Endothelial cell of umbilical vein (primary cell): ENCODE measurements at regions not wholly inside any gene's neighbourhood (a gene's known extent, or its start where the extent isn't known, plus 50 kb on each side); places are given as distances from the start of the nearest gene placed in this dataset.

ENCODE experiments used
- EZH2 ChIP-seq: IDR thresholded peaks from 2 replicates; pipeline ENCODE4 v1.6.1; 2012; ENCODE audit warnings: borderline replicate concordance, low read depth, mild to moderate bottlenecking, moderate library complexity, low read length, inconsistent platforms; ENCODE audit not compliant: severe bottlenecking
- FOS ChIP-seq: IDR thresholded peaks from 2 replicates; pipeline ENCODE4 v1.6.1; 2011; ENCODE audit warnings: mild to moderate bottlenecking, low read length, moderate library complexity, borderline replicate concordance; ENCODE audit not compliant: insufficient read depth
- POLR2A ChIP-seq: IDR thresholded peaks from 2 replicates; pipeline ENCODE4 v1.6.1; 2012; ENCODE audit warnings: low read depth, mild to moderate bottlenecking, control low read depth, low read length
- POLR2AphosphoS5 ChIP-seq: IDR thresholded peaks from 2 replicates; pipeline ENCODE4 v1.6.1; 2012; ENCODE audit warnings: low read depth, mild to moderate bottlenecking, control low read depth, low read length, moderate library complexity; ENCODE audit not compliant: insufficient read depth
- TF ChIP-seq, protein P1 (sequence below), 2 donors: IDR thresholded peaks; 1 replicate in 1 of 2; 2 replicates in 1 of 2; pipeline ENCODE4 v1.5.1; 2011; ENCODE audit warnings: low read length in 2 of 2, mild to moderate bottlenecking in 2 of 2, moderate library complexity in 2 of 2, control low read depth in 1 of 2, inconsistent platforms in 1 of 2, low read depth in 1 of 2; ENCODE audit not compliant: insufficient read depth in 1 of 2; ENCODE audit errors: extremely low read depth in 1 of 2
- TF ChIP-seq, protein P2 (sequence below): IDR thresholded peaks from 2 replicates; pipeline ENCODE4 v1.6.1; 2011; ENCODE audit not compliant: insufficient read depth, insufficient read length

DNA sequence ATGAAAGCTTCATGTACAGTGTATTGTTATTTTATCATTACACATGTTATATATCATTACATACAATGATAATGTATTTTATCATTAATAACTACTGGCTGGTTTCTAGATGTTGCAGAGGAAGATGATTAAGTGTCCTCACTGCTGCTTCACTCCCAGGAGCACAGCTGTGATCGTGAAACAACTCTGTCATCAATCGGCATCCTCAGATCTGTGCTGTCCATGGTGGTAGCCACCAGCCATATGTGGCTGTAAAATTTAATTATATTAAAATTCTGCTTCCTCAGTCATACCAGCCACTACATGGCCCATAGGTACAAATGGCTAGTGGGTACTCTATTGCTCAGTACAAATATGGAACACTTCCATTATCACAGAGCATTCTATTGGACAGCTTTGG, 379.4 kb upstream of the CFAP20DC start:
- TF ChIP-seq POLR2AphosphoS5 (no peak), POLR2A (no peak), EZH2 (no peak), FOS (no peak)
- TF ChIP-seq, protein P1, sequence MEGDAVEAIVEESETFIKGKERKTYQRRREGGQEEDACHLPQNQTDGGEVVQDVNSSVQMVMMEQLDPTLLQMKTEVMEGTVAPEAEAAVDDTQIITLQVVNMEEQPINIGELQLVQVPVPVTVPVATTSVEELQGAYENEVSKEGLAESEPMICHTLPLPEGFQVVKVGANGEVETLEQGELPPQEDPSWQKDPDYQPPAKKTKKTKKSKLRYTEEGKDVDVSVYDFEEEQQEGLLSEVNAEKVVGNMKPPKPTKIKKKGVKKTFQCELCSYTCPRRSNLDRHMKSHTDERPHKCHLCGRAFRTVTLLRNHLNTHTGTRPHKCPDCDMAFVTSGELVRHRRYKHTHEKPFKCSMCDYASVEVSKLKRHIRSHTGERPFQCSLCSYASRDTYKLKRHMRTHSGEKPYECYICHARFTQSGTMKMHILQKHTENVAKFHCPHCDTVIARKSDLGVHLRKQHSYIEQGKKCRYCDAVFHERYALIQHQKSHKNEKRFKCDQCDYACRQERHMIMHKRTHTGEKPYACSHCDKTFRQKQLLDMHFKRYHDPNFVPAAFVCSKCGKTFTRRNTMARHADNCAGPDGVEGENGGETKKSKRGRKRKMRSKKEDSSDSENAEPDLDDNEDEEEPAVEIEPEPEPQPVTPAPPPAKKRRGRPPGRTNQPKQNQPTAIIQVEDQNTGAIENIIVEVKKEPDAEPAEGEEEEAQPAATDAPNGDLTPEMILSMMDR (IDR thresholded peaks at IDR 0.05; ENCODE audit: extremely low read depth in 1 of 2, insufficient read depth in 1 of 2, low read depth in 1 of 2, low read length in 2 of 2): no peak
- TF ChIP-seq, protein P2, sequence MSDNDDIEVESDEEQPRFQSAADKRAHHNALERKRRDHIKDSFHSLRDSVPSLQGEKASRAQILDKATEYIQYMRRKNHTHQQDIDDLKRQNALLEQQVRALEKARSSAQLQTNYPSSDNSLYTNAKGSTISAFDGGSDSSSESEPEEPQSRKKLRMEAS: no peak
